Chondrocyte (in vitro differentiated cells): ENCODE measurements at regions not wholly inside any gene's neighbourhood (a gene's known extent, or its start where the extent isn't known, plus 50 kb on each side); places are given as distances from the start of the nearest gene placed in this dataset.

Experiments
- DNase-seq: peaks from one replicate; pipeline ENCODE4 v3.0.0; 2021; ENCODE audit warnings: mixed read lengths, low spot score
- H3K27ac Mint-ChIP-seq: one replicate; pipeline ENCODE4 v1.8.0; 2021; ENCODE audit warnings: mild to moderate bottlenecking, moderate library complexity, mixed read lengths; ENCODE audit not compliant: unreplicated experiment
- H3K27me3 Mint-ChIP-seq: 2 replicates; pipeline ENCODE4 v1.8.0; 2021; ENCODE audit warnings: low read depth, mixed read lengths
- H3K36me3 Mint-ChIP-seq: 2 replicates; pipeline ENCODE4 v1.8.0; 2021; ENCODE audit warnings: low read depth, mixed read lengths
- H3K4me1 Mint-ChIP-seq: 2 replicates; pipeline ENCODE4 v1.8.0; 2021; ENCODE audit warnings: low read depth, mild to moderate bottlenecking, mixed read lengths
- H3K4me3 Mint-ChIP-seq: one replicate; pipeline ENCODE4 v1.8.0; 2021; ENCODE audit warnings: mild to moderate bottlenecking, moderate library complexity, mixed read lengths; ENCODE audit not compliant: unreplicated experiment
- H3K9me3 Mint-ChIP-seq: 2 replicates; pipeline ENCODE4 v1.8.0; 2021; ENCODE audit warnings: low read depth, mixed read lengths
- CTCF ChIP-seq: fragments of 200-600 bp; sonication (generic); IDR thresholded peaks from 2 replicates; pipeline ENCODE4 v1.5.0; 2021; ENCODE audit warnings: antibody characterized with exemption, mild to moderate bottlenecking, moderate library complexity

GRCh38 chr1:37286881-37287280, 187.5 kb upstream of the ZC3H12A start:
- Mint-ChIP-seq H3K9me3 (peaks cover 6% of the 10 kb centered on the region), H3K36me3 (no peaks in the 10 kb centered on the region), H3K4me1 (no peaks in the 10 kb centered on the region), H3K27ac (no peak overlapping the region), H3K4me3 (no peak overlapping the region), H3K27me3 (peaks cover 4% of the 10 kb centered on the region)
- no peak for DNase-seq
- TF ChIP-seq CTCF: no peak

DNA sequence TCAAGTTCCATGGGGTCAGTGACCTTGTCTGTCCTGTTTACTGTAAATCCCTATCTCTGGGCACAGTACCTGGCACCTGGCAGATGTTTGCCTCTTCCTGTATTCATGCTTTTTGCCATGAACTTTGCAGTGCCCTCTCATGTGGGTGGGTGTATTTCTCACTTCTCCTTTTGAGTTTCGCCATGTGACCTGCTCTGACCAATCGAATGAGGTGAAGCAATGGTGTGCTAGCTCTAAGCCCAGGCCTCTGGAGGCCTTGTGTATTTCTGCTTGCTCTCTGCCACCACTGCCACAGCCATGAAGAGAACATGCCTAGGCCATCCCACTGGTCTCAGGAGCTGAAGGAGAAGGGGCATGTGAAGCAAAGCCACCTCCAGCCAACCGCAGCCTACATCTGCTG, 185.5 kb upstream of the ZC3H12A start:
- TF ChIP-seq CTCF: no peak
- Mint-ChIP-seq H3K4me3 (no peak overlapping the region), H3K4me1 (no peaks in the 10 kb centered on the region), H3K27ac (no peak overlapping the region), H3K27me3 (peaks cover 4% of the 10 kb centered on the region), H3K36me3 (no peaks in the 10 kb centered on the region), H3K9me3 (peaks cover 6% of the 10 kb centered on the region)
- no peak for DNase-seq

DNA sequence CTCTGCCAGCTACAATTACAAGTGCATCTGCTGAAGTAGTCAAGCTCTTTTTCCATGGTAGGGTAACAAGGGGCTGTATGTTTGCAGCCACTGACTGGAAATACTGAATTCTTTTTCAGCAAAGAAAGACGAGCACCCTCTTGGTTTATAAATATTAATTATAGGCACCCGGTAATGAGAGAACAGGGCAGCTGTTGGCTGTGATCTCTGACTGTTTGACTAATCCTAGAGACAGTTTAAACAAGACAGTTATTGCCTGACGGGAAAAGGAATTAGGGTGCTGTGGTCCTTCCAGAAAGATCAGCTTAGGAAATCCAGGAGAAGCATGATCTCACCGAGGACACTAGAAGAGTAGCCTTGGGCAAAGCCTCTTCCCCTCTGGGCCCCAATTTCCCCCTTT, 183.7 kb upstream of the ZC3H12A start:
- no peak for DNase-seq
- Mint-ChIP-seq H3K36me3 (no peaks in the 10 kb centered on the region), H3K9me3 (no peaks in the 10 kb centered on the region), H3K27me3 (peaks cover 14% of the 10 kb centered on the region), H3K27ac (no peak overlapping the region), H3K4me1 (no peaks in the 10 kb centered on the region), H3K4me3 (no peak overlapping the region)
- TF ChIP-seq CTCF: no peak

DNA sequence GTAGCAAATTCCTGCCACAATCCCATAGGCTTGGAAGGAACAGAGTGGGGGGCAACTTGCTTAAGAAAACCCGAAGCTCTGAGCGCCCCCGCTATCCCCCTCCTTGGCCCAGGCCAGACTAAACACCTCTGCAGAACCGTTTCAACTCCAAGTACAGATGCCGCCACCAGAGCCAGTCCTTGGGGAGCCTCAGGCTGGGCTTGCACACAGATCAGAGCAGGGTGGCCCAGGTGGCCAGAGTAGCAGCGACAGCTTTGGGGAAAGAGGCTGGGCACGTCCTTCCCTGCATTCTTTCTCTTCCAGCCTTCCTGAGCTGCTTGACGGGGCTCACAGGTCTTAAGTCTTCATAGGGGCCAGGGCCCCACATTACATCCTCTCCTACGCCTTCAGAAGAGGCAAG, 181.6 kb upstream of the ZC3H12A start:
- H3K9me3 Mint-ChIP-seq: no peaks in the 10 kb centered on the region

DNA sequence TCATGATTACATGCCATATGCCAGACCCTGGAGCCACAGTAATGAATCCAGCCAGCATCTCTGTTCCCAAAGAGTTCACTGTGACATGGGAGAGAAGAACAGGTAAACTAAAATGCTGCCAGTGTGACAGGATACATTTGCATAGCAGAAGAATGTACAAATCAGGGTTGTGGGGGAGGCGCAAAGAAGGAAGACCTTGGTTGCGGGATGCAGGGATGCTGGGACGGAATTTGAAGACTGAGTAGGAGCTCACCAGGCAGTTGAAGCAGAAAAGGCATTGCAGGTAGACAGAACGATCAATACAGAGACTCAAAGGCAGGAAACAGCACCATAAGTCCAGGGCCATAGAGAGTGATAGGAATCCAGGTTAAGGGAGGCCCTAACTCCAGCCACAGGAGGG, 180.3 kb upstream of the ZC3H12A start:
- no peaks in the 10 kb centered on the region for H3K9me3 Mint-ChIP-seq
- no peak for DNase-seq
- H3K27me3 Mint-ChIP-seq: peaks cover 23% of the 10 kb centered on the region
- H3K36me3 Mint-ChIP-seq: no peaks in the 10 kb centered on the region
- H3K4me3 Mint-ChIP-seq: no peak overlapping the region
- no peak overlapping the region for H3K27ac Mint-ChIP-seq
- no peak for TF ChIP-seq CTCF
- no peaks in the 10 kb centered on the region for H3K4me1 Mint-ChIP-seq

More for the DNA sequence above, 181.6 kb upstream of the ZC3H12A start:
- no peak for DNase-seq
- Mint-ChIP-seq H3K27ac (no peak overlapping the region), H3K4me3 (no peak overlapping the region), H3K36me3 (no peaks in the 10 kb centered on the region), H3K4me1 (no peaks in the 10 kb centered on the region), H3K27me3 (peaks cover 17% of the 10 kb centered on the region)
- TF ChIP-seq CTCF: no peak
